Hepatocyte (in vitro differentiated cells): ENCODE measurements at regions not wholly inside any gene's neighbourhood (a gene's known extent, or its start where the extent isn't known, plus 50 kb on each side); places are given as distances from the start of the nearest gene placed in this dataset.
"Not testable (repeated sequence)": the region's sequence is repeated elsewhere in the genome, so short reads cannot be mapped to it uniquely, and the experiment has no call there.

Experiments used
- EZH2phosphoT487 ChIP-seq: fragments of 200-600 bp; sonication (generic); IDR thresholded peaks from one replicate; pipeline ENCODE4 v1.6.1; 2018; ENCODE audit warnings: antibody characterized with exemption, mild to moderate bottlenecking, low read depth, moderate library complexity; ENCODE audit not compliant: unreplicated experiment, severe bottlenecking
- TF ChIP-seq, protein P1 (sequence below): fragments of 200-600 bp; sonication (generic); IDR thresholded peaks from 2 replicates; pipeline ENCODE4 v1.5.1; 2016; ENCODE audit warnings: antibody characterized with exemption, mild to moderate bottlenecking; ENCODE audit not compliant: poor library complexity

DNA sequence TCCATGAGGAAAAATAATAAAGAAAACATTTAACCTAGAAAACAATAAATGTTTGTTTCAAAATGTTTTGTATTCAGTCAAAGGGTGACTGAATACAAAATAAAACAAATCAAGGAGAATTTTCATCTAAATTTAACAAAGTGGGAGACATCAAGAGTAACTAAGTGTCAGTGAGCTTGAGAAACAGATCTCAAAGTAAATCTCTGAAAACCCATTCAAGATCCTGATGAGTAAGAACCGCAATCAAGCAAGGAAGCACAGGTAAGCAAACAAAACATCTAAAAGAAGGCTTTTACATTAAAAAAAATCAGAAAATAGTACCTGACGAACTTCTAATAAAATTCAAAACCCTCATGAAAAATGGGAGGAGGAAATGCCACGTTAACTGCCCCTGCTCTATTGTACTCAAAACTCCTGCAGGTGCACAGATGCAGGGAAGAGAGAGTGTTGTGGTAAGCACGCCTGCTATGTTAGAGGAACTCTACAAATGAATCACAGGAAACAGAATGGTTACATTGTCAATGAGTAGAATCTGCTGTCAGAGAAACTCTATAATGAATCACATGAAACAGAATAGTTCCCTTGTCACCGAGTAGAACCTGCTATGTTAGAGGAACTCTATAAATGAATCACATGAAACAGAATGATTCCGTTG is 309.6 kb upstream of the FRG1 start:
- TF ChIP-seq, protein P1, sequence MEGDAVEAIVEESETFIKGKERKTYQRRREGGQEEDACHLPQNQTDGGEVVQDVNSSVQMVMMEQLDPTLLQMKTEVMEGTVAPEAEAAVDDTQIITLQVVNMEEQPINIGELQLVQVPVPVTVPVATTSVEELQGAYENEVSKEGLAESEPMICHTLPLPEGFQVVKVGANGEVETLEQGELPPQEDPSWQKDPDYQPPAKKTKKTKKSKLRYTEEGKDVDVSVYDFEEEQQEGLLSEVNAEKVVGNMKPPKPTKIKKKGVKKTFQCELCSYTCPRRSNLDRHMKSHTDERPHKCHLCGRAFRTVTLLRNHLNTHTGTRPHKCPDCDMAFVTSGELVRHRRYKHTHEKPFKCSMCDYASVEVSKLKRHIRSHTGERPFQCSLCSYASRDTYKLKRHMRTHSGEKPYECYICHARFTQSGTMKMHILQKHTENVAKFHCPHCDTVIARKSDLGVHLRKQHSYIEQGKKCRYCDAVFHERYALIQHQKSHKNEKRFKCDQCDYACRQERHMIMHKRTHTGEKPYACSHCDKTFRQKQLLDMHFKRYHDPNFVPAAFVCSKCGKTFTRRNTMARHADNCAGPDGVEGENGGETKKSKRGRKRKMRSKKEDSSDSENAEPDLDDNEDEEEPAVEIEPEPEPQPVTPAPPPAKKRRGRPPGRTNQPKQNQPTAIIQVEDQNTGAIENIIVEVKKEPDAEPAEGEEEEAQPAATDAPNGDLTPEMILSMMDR = not testable (repeated sequence)
- not testable (repeated sequence) for TF ChIP-seq EZH2phosphoT487
